Activated CD4-positive, alpha-beta T cell treated with anti-CD3 and anti-CD28 coated beads for 36 hours (primary cell): ENCODE measurements at regions not wholly inside any gene's neighbourhood (a gene's known extent, or its start where the extent isn't known, plus 50 kb on each side); places are given as distances from the start of the nearest gene placed in this dataset.
"Not testable (repeated sequence)": the region's sequence is repeated elsewhere in the genome, so short reads cannot be mapped to it uniquely, and the experiment has no call there.

ENCODE experiments used
- ATAC-seq: fragments of 200-7000 bp; cut with Tn5 transposase; one replicate; pipeline ENCODE4 v1.10.0; 2021; ENCODE audit warnings: mild to moderate bottlenecking, moderate library complexity
- CTCF ChIA-PET: fragments of 350-600 bp; sonication (Branson Sonifier 250); formaldehyde crosslinking; loops from one replicate; lab custom pipeline; 2021; ENCODE audit warnings: antibody characterized with exemption; lab: Charles Lee
- POLR2A ChIA-PET: fragments of 350-600 bp; sonication (Branson Sonifier 250); formaldehyde crosslinking; loops from one replicate; lab custom pipeline; 2021; ENCODE audit warnings: antibody characterized with exemption, inconsistent platforms; lab: Charles Lee
- DNase-seq: peaks from one replicate; pipeline ENCODE4 v3.0.0-alpha.2; 2020
- H3K27ac Mint-ChIP-seq: one replicate; pipeline ENCODE4 v1.8.0; 2021; ENCODE audit warnings: mixed read lengths
- H3K27me3 Mint-ChIP-seq: one replicate; pipeline ENCODE4 v1.8.0; 2021; ENCODE audit warnings: mixed read lengths
- H3K36me3 Mint-ChIP-seq: one replicate; pipeline ENCODE4 v1.8.0; 2021; ENCODE audit warnings: low read depth, mixed read lengths
- H3K4me1 Mint-ChIP-seq: one replicate; pipeline ENCODE4 v1.8.0; 2021; ENCODE audit warnings: mixed read lengths
- H3K4me3 Mint-ChIP-seq: one replicate; pipeline ENCODE4 v1.8.0; 2021; ENCODE audit warnings: mild to moderate bottlenecking, moderate library complexity, mixed read lengths
- H3K9me3 Mint-ChIP-seq: one replicate; pipeline ENCODE4 v1.8.0; 2021; ENCODE audit warnings: low read depth, mixed read lengths
- intact Hi-C, 2 experiments: fragments of 100-400 bp; cut with DNase I in 1 of 2; cut with micrococcal nuclease in 1 of 2; formaldehyde crosslinking; loops; one replicate each; pipeline versions ENCODE4 v1.14.2 to v1.15.1; 2022 to 2024; cut with DNase I, micrococcal nuclease

DNA sequence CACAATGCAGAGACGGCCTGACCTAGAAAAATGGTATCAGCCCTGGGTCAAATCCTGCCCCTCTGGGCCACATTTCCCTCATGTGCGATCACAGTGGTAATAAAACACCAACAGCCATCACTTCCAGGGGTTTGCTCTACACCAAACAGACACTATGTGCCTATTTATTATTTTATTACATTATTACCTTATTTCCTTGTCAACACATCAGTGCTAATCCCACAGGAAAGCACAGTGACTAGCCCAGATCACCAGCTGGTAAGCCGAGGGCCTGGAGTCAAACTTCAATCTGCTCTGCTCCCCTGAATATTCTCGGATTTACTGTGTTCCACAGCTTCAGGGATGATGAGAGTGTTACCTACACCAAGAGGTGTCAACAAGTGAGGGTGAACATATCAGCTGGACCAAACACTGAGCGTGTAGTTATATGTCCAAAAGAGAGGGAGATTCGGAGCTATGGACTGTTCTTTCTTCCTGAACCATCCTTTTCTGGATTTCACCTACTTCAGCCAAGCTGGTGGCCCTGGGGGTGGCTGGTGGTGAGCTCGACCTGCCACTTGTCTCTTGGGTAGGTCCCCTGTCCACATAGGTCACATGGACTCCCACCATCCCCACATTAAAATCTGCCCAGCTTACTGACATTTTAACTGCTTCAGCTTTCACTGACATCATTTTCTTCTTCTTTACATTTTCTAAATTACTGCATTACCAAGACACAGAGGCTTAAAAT is 198.9 kb downstream of the ANKRD30B start:
- POLR2A ChIA-PET = not testable (repeated sequence)

DNA sequence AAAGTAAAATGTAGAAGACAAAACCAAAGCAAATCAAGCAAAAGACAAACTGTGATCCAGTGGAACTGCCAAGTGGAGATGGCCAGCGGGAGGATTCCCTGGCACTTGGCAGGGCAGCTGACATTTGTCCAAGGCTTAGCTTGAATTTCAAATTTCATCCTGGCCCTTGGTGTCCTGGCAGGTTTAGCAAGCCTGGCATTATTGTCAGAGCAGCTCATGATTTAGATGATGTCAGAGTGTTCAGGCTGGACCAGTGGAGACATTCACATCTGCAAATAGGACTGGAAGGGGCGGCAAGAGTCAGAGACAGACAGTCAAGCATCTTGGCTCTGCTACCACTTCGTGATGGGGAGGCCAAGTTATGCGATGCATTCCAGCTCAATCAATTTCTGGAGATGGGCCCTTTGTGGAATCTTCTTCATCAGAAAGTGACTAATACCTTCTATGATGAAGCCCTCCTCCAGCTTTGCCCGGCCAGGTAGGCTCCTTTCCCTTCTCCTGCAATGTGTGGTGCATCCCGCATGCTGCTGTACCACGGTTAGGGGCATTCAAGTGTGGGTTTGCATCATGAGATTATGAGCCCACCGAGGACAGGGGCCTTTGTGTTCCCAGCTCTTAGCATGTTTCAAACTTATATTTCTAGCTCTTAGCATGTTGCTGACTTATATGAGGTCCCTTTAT is 199.7 kb downstream of the ANKRD30B start:
- H3K4me3 Mint-ChIP-seq = no peak overlapping the region
- DNase-seq = no peak
- H3K36me3 Mint-ChIP-seq = no peaks in the 10 kb centered on the region
- no peak for ATAC-seq
- H3K9me3 Mint-ChIP-seq = no peaks in the 10 kb centered on the region
- POLR2A ChIA-PET = no interaction called here
- H3K27ac Mint-ChIP-seq = no peak overlapping the region
- CTCF ChIA-PET = no interaction called here
- H3K4me1 Mint-ChIP-seq = no peaks in the 10 kb centered on the region
- intact Hi-C loops = no loop called here
- H3K27me3 Mint-ChIP-seq = no peaks in the 10 kb centered on the region

More for the DNA sequence above, 198.9 kb downstream of the ANKRD30B start:
- intact Hi-C loops, H3K27me3 Mint-ChIP-seq, H3K4me1 Mint-ChIP-seq, H3K27ac Mint-ChIP-seq, H3K36me3 Mint-ChIP-seq, H3K9me3 Mint-ChIP-seq, DNase-seq, H3K4me3 Mint-ChIP-seq, ATAC-seq, CTCF ChIA-PET: not testable (repeated sequence)

DNA sequence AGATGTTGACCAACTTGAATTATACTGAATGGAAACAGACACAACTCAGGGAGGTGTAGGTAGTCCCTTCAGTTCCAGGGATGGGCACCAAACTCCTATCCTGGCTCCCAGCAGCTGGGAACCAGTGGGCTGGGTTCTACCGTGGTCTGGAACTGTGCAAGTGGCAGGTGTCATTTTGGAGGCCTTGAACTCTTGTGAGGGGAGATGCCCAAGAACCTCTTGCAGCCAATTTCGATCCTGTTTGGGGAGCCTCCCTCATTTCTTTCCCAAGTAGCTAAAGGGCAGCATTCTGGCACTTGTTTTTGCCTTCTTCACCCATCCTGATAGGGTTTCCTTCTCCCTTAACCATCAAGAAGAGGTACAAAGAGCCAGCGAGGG is 200.2 kb downstream of the ANKRD30B start:
- ChIA-PET POLR2A (no interaction called here), CTCF (no interaction called here)
- intact Hi-C loops = no loop called here
- Mint-ChIP-seq H3K36me3 (no peaks in the 10 kb centered on the region), H3K4me3 (no peak overlapping the region), H3K27me3 (no peaks in the 10 kb centered on the region), H3K4me1 (no peaks in the 10 kb centered on the region), H3K9me3 (no peaks in the 10 kb centered on the region), H3K27ac (no peak overlapping the region)
- DNase-seq (no peak), ATAC-seq (no peak)

DNA sequence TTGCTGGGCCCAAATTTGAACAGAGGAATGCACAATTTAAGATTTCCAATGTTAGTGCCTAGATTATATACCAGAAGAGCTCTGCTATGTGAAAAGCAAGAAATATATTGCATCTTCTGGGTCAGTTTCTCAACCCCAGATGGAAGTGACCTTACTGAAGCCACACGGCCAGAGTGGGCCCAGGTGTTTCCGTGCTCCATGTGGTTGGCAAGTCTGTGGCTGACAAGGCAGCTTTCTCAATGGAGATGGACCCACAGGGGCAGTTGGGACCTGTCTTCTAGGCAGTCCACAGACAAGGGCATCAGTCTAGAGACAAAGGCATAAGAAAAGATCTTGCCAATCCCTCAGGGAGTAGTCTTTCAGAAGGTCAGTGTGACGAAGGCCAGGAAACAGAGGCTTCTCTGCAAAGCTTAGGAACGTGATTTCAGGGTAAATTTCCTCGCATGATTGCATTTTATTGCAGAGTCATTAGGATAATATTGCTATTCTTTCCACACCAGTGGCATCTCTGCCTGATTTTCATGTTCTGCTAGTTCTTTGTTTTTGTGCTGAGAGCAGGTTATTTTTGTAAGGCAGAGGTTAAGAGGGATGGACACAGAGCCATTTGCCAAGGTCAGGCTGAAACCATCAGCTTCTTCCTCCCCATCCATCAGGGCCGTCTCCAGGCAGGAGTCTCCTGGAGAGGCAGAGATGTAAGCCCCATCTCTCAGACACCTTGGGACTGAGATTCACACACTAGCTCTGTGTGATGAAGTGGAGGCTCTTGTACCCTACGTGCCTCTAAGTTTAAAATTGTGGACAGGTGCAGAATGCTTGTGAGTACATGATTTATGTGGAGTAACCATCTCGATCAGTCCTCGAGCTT is 202.1 kb downstream of the ANKRD30B start:
- Mint-ChIP-seq H3K9me3 (no peaks in the 10 kb centered on the region), H3K27ac (no peak overlapping the region), H3K4me3 (no peak overlapping the region), H3K27me3 (no peaks in the 10 kb centered on the region), H3K4me1 (no peaks in the 10 kb centered on the region), H3K36me3 (no peaks in the 10 kb centered on the region)
- ChIA-PET CTCF (no interaction called here), POLR2A (no interaction called here)
- DNase-seq (no peak), ATAC-seq (no peak)
- intact Hi-C loops = no loop called here

DNA sequence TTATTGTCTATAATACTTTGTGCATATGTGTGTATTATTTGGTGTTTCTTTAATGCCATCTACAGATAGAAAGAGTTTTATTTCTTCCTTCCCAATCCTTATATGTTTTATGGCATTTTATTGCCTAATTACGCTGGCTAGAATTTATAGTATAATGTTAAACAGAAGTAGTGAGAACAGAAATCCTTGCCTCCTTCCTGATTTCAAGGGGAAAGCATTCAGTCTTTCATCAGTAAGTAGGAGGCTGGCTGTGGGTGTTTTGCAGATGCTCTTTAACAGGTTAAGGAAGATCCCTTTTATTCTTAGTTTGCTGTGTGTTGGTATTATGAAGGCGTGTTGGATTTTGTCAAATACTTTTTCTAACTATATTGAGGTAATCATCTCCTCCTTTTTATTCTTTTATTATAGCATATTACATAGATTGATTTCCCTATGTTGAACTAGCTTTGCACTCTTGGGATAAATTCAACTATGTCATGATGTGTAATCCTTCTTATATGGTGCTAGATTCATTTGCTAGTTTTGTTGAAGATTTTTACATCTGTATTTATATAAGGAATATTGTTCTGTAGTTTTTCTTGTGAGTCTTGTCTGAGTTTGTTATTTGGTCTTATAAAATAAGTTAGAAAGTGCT is 204.6 kb downstream of the ANKRD30B start:
- H3K9me3 Mint-ChIP-seq, H3K36me3 Mint-ChIP-seq, intact Hi-C loops, H3K27ac Mint-ChIP-seq, H3K27me3 Mint-ChIP-seq, POLR2A ChIA-PET, ATAC-seq, DNase-seq, H3K4me1 Mint-ChIP-seq, CTCF ChIA-PET, H3K4me3 Mint-ChIP-seq: not testable (repeated sequence)

DNA sequence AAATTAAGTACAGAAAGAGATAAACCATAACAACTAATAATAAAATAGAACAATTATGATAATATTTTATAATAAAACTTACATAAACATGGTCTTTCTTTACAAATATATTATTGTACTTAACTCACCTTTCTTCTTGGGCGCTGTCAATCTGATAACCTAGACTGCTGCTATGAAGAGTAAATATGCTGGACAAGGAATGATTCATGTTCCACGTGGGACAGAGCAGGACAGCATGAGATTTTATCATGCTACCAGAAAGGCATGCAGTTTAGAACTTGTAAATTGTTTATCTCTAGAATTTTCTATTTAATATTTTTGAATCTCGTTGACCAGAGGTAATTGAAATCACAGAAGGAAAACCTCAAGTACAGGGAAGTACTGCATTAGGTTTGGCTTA is 210.7 kb downstream of the ANKRD30B start:
- CTCF ChIA-PET = no interaction called here
- no peak overlapping the region for H3K4me3 Mint-ChIP-seq
- intact Hi-C loops = no loop called here
- no peaks in the 10 kb centered on the region for H3K4me1 Mint-ChIP-seq
- H3K9me3 Mint-ChIP-seq = peaks cover 5% of the 10 kb centered on the region
- ATAC-seq (no peak), DNase-seq (no peak)
- POLR2A ChIA-PET = no interaction called here
- H3K36me3 Mint-ChIP-seq = no peaks in the 10 kb centered on the region
- H3K27me3 Mint-ChIP-seq = peaks cover 2% of the 10 kb centered on the region
- H3K27ac Mint-ChIP-seq = no peak overlapping the region

DNA sequence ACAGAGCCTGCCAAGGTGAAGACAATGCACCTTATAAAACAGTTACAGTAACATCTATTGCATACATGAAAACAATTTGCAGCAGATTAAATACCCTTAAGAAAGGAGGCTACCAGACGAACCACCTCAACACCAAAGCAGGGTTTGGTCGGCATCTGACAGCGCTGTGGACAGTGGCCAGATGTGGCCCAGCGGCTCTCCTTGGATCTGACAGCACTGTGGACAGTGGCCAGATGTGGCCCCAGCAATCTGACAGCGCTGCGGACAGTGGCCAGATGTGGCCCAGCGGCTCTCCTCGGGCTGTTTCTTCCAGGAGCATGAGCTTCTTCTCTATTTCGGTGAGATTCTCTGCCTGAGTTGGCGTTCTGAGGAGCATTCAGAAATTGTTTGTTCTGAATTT is 211.6 kb downstream of the ANKRD30B start:
- Mint-ChIP-seq H3K36me3 (no peaks in the 10 kb centered on the region), H3K9me3 (peaks cover 5% of the 10 kb centered on the region), H3K27me3 (peaks cover 2% of the 10 kb centered on the region), H3K4me3 (no peak overlapping the region), H3K4me1 (no peaks in the 10 kb centered on the region), H3K27ac (no peak overlapping the region)
- DNase-seq (no peak), ATAC-seq (no peak)
- ChIA-PET CTCF (no interaction called here), POLR2A (no interaction called here)
- intact Hi-C loops = no loop called here

DNA sequence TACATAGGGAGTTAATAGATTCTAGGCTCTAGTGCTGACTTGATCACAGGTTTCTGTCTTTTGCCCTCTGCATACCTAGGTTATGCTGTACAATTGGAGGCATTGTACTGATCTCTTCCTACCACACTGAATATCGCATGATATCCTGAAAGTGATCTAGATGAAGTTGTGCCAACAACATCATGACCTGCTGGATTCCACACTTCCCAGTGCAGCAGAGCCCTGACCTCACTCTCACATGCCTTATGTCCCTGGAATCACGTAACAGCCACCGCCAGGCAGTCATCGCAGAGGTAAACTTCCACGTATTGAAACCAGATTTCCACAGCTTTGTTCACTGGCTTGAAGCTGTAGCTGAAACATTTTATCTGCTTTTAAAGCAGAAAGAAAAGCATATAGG is 214.0 kb downstream of the ANKRD30B start:
- H3K27ac Mint-ChIP-seq = no peak overlapping the region
- H3K4me3 Mint-ChIP-seq = no peak overlapping the region
- H3K4me1 Mint-ChIP-seq = no peaks in the 10 kb centered on the region
- ATAC-seq = no peak
- no peaks in the 10 kb centered on the region for H3K36me3 Mint-ChIP-seq
- H3K9me3 Mint-ChIP-seq = peaks cover 2% of the 10 kb centered on the region
- no peak for DNase-seq
- peaks cover 2% of the 10 kb centered on the region for H3K27me3 Mint-ChIP-seq
- intact Hi-C loops = no loop called here
- CTCF ChIA-PET = no interaction called here
- POLR2A ChIA-PET = no interaction called here

DNA sequence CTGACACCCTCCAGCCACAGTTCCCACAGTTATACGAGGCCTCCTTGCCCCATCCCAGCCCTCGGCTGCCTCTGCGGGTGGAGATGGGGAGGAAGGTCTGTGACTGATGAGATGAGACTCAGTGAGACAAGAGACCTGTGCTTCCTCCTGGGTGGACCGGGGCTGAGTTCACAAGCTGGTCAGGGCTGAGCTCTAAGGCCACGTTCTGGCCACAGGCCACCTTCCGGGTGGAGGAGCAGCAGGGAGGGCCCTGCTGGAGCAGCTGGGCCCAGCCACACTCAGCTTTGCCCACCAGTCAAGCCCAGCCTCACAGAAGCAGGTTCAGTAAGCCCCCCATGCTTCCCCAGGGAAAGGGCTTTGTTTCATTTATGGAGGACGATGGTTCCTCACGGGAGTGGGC is 214.7 kb downstream of the ANKRD30B start:
- Mint-ChIP-seq H3K27me3 (peaks cover 2% of the 10 kb centered on the region), H3K36me3 (no peaks in the 10 kb centered on the region), H3K4me1 (no peaks in the 10 kb centered on the region), H3K4me3 (no peak overlapping the region), H3K9me3 (no peaks in the 10 kb centered on the region), H3K27ac (no peak overlapping the region)
- no peak for ATAC-seq
- DNase-seq = no peak
- CTCF ChIA-PET = no interaction called here
- POLR2A ChIA-PET = no interaction called here
- intact Hi-C loops = no loop called here

DNA sequence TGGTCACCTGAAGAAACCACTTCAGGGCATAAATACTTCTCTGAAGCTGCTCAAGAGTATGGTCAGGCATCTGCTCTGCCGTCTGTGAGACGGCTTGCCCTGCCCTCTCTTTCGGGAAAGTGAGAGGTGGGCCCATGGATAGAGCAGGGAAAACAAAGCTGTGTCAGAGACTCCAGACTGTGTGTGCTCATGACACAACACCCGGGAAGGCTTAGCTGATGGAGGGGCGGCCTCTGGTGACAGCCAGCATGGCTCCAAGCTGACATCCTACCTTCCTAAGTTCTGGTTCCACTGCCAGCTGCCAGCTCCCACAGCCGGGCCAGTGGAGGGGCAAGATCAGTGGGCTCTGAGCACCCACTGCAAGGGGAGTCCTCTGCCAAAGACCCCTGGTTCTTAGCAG is 215.3 kb downstream of the ANKRD30B start:
- ATAC-seq (no peak), DNase-seq (no peak)
- Mint-ChIP-seq H3K36me3 (no peaks in the 10 kb centered on the region), H3K27ac (no peak overlapping the region), H3K4me1 (no peaks in the 10 kb centered on the region), H3K4me3 (no peak overlapping the region), H3K27me3 (peaks cover 2% of the 10 kb centered on the region), H3K9me3 (no peaks in the 10 kb centered on the region)
- CTCF ChIA-PET = no interaction called here
- POLR2A ChIA-PET = no interaction called here
- intact Hi-C loops = no loop called here

DNA sequence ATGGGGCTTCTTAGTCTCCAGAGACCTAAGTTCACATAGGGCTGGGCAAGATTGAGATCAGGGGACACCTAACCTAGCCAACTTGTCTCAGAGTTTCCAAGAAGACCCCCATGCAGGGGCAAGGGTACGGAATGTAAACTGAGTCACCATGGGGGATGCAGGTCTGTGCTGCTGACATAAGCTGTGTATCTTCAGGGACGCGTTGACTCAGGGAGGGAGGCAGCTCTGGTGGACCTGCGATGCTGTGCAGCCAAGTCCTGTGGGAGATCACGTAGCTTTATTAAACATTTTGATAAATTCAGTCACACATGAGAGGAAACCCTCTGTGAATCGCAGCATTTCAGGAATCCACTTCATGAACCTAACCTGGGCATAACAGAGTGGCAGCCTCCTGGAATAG is 216.0 kb downstream of the ANKRD30B start:
- no peak overlapping the region for H3K27ac Mint-ChIP-seq
- no peaks in the 10 kb centered on the region for H3K36me3 Mint-ChIP-seq
- ATAC-seq (no peak), DNase-seq (no peak)
- ChIA-PET POLR2A (no interaction called here), CTCF (no interaction called here)
- H3K27me3 Mint-ChIP-seq = peaks cover 2% of the 10 kb centered on the region
- no peak overlapping the region for H3K4me3 Mint-ChIP-seq
- H3K9me3 Mint-ChIP-seq = no peaks in the 10 kb centered on the region
- H3K4me1 Mint-ChIP-seq = no peaks in the 10 kb centered on the region
- intact Hi-C loops = no loop called here
